Activated CD8-positive, alpha-beta memory T cell treated with anti-CD3 and anti-CD28 coated beads for 48 hours (primary cell): ENCODE measurements at regions not wholly inside any gene's neighbourhood (a gene's known extent, or its start where the extent isn't known, plus 50 kb on each side); places are given as distances from the start of the nearest gene placed in this dataset.

ENCODE experiments used
- DNase-seq, 3 experiments: peaks; one replicate each; pipeline ENCODE4 v3.0.0-alpha.2; 2020; ENCODE audit warnings: low read depth in 2 of 3, low spot score in 2 of 3

GRCh38 chr12:67929384-67929772, 59.9 kb upstream of the IFNG-AS1 start:
- DNase-seq, result no peak

DNA sequence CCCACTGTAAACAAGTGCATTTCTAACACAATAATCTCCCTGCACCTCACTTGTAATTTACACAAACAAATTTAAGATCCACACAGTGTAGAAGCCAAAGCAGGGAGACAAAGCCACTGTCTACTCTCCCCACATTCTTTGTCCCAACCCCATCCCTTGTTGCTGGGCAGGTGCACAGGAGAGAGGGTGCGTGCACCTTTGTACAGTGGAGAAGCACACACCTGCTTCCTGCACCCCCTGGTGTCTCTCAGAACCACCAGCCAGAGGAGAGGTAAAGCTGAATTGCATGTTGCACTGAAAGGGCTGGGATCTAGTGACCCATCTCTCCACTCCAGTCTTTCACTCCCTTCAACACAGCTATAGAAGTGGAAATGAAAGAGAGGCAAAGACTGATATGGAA, 51.4 kb upstream of the IFNG-AS1 start:
- no peak for DNase-seq
